Frontal cortex (tissue), 3 donors: ENCODE measurements at regions not wholly inside any gene's neighbourhood (a gene's known extent, or its start where the extent isn't known, plus 50 kb on each side); places are given as distances from the start of the nearest gene placed in this dataset.
"Not testable (repeated sequence)": the region's sequence is repeated elsewhere in the genome, so short reads cannot be mapped to it uniquely, and the experiment has no call there.

Experiments
- DNase-seq, 2 donors: peaks; one replicate each; pipeline ENCODE4 v3.0.0; 2012; ENCODE audit warnings: low spot score in 2 of 2
- FAIRE-seq: peaks from 2 replicates; lab custom pipeline; 2012; peaks lifted over from hg19 to GRCh38; lab: Jason Lieb, UNC
- donor health status: control.
- donor health status: control.
- donor health status: control.

- DNase-seq (no peak), FAIRE-seq (no peak)
These were observed 476.2 kb upstream of the POU3F2 start for GRCh38 chr6:98358173-98358572.

GRCh38 chr6:98366371-98366770 lies 468.0 kb upstream of the POU3F2 start:
- FAIRE-seq, result no peak

GRCh38 chr6:98380589-98380988 lies 453.8 kb upstream of the POU3F2 start:
- no peak for FAIRE-seq
- no peak for DNase-seq

More at GRCh38 chr6:98366371-98366770, 468.0 kb upstream of the POU3F2 start:
- DNase-seq, result no peak

- FAIRE-seq (no peak), DNase-seq (no peak)
These were observed 452.1 kb upstream of the POU3F2 start for GRCh38 chr6:98382246-98382645.

- DNase-seq (no peak), FAIRE-seq (no peak)
These were observed 450.0 kb upstream of the POU3F2 start for GRCh38 chr6:98384334-98384733.

- FAIRE-seq, result no peak
- DNase-seq, result no peak
These were observed 449.6 kb upstream of the POU3F2 start for GRCh38 chr6:98384801-98385200.

- no peak for FAIRE-seq
These were observed 438.7 kb upstream of the POU3F2 start for GRCh38 chr6:98395610-98396166.

GRCh38 chr6:98416027-98416426 lies 418.3 kb upstream of the POU3F2 start:
- peak; percentile 72 for FAIRE-seq
- peak; percentile 14 to 22 for DNase-seq

More at GRCh38 chr6:98395610-98396166, 438.7 kb upstream of the POU3F2 start:
- no peak for DNase-seq

- not testable (repeated sequence) for FAIRE-seq, DNase-seq
These were observed 417.7 kb upstream of the POU3F2 start for GRCh38 chr6:98416497-98417158.

GRCh38 chr6:98433325-98434056 lies 400.9 kb upstream of the POU3F2 start:
- DNase-seq, result no peak
- no peak for FAIRE-seq

- DNase-seq, result no peak
- no peak for FAIRE-seq
These were observed 390.7 kb upstream of the POU3F2 start for GRCh38 chr6:98443633-98444032.

GRCh38 chr6:98452685-98453084 lies 381.7 kb upstream of the POU3F2 start:
- DNase-seq (no peak), FAIRE-seq (no peak)

- FAIRE-seq (no peak), DNase-seq (no peak)
These were observed 379.5 kb upstream of the POU3F2 start for GRCh38 chr6:98454809-98455322.

GRCh38 chr6:98458708-98459107 lies 375.7 kb upstream of the POU3F2 start:
- FAIRE-seq (peak; percentile 95), DNase-seq (peak; percentile 1 to 2)

GRCh38 chr6:98463038-98464000 lies 371.1 kb upstream of the POU3F2 start:
- DNase-seq, result no peak
- FAIRE-seq, result no peak

GRCh38 chr6:98467091-98467490 lies 367.3 kb upstream of the POU3F2 start:
- no peak for FAIRE-seq
- DNase-seq, result no peak

GRCh38 chr6:98467902-98468301 lies 366.5 kb upstream of the POU3F2 start:
- DNase-seq (no peak), FAIRE-seq (no peak)

- no peak for DNase-seq
- no peak for FAIRE-seq
These were observed 365.2 kb upstream of the POU3F2 start for GRCh38 chr6:98469141-98469540.

GRCh38 chr6:98470821-98471220 lies 363.6 kb upstream of the POU3F2 start:
- no peak for DNase-seq

GRCh38 chr6:98471444-98471843 lies 362.9 kb upstream of the POU3F2 start:
- DNase-seq, result no peak
- no peak for FAIRE-seq

More at GRCh38 chr6:98470821-98471220, 363.6 kb upstream of the POU3F2 start:
- FAIRE-seq, result no peak
